Endothelial cell of umbilical vein (primary cell): ENCODE measurements at regions not wholly inside any gene's neighbourhood (a gene's known extent, or its start where the extent isn't known, plus 50 kb on each side); places are given as distances from the start of the nearest gene placed in this dataset.

Experiments used
- BruUV-seq: library from RNA; stranded (reverse); fragments of 400-500 nt; replicated peaks from 2 replicates; lab custom pipeline; 2021; lab: Mats Ljungman, UMichigan
- CTCF ChIA-PET: fragments of 300-600, 350-600 bp; sonication (Branson Sonifier 250); formaldehyde crosslinking; loops from one replicate; lab custom pipeline; 2021; ENCODE audit warnings: antibody characterized with exemption, inconsistent platforms; lab: Charles Lee
- POLR2A ChIA-PET: fragments of 300-600, 350-600 bp; sonication (Branson Sonifier 250); formaldehyde crosslinking; loops from one replicate; lab custom pipeline; 2021; ENCODE audit warnings: antibody characterized with exemption, inconsistent platforms; lab: Charles Lee
- DNase-seq: peaks from one replicate; pipeline ENCODE4 v3.0.0-alpha.2; 2011; ENCODE audit warnings: low read depth, low spot score
- FAIRE-seq: peaks from 2 replicates; lab custom pipeline; 2011; peaks lifted over from hg19 to GRCh38; lab: Jason Lieb, UNC
- H2AFZ ChIP-seq: 2 replicates; pipeline ENCODE4 v1.6.0; 2012; ENCODE audit warnings: low read depth, low read length, control low read depth, inconsistent platforms
- H3K27ac ChIP-seq: 2 replicates; pipeline ENCODE4 v1.5.1; 2011; ENCODE audit warnings: low read depth, mild to moderate bottlenecking, control low read depth, low read length, moderate library complexity; ENCODE audit not compliant: insufficient read depth
- H3K27me3 ChIP-seq, 2 experiments: 2 replicates each; pipeline versions ENCODE4 v1.6.0 to v1.6.1; 2011; ENCODE audit warnings: low read length in 2 of 2, mixed read lengths in 1 of 2; ENCODE audit not compliant: control insufficient read depth in 2 of 2, insufficient read depth in 2 of 2
- H3K36me3 ChIP-seq, 2 experiments: 2 replicates in 1 of 2; 3 replicates in 1 of 2; pipeline ENCODE4 v1.5.1; 2011; ENCODE audit warnings: low read length in 2 of 2, mild to moderate bottlenecking in 1 of 2, moderate library complexity in 1 of 2; ENCODE audit not compliant: control insufficient read depth in 2 of 2, insufficient read depth in 2 of 2; ENCODE audit errors: extremely low read depth in 1 of 2
- H3K4me1 ChIP-seq: 3 replicates; pipeline ENCODE4 v1.5.1; 2011; ENCODE audit warnings: mild to moderate bottlenecking, low read length; ENCODE audit not compliant: control insufficient read depth, insufficient read depth; ENCODE audit errors: extremely low read depth
- H3K4me2 ChIP-seq: 2 replicates; pipeline ENCODE4 v1.6.1; 2011; ENCODE audit warnings: low read length, control low read depth, mixed read lengths; ENCODE audit not compliant: insufficient read depth
- H3K4me3 ChIP-seq, 3 experiments: fragments of 200-600 bp in 1 of 3; sonication (generic), shearing (Covaris generic) in 1 of 3; replicated peaks in 1 of 3; 2 replicates each; pipeline ENCODE4 v1.5.1; 2011 to 2016; ENCODE audit warnings: control low read depth in 3 of 3, low read length in 3 of 3, mild to moderate bottlenecking in 2 of 3, inconsistent platforms in 1 of 3, low read depth in 1 of 3, moderate library complexity in 1 of 3; ENCODE audit not compliant: insufficient read depth in 1 of 3
- H3K79me2 ChIP-seq: 2 replicates; pipeline ENCODE4 v1.6.0; 2012; ENCODE audit warnings: low read length, inconsistent platforms; ENCODE audit not compliant: control insufficient read depth, insufficient read depth
- H3K9ac ChIP-seq: replicated peaks from 2 replicates; pipeline ENCODE3; 2011; ENCODE audit warnings: low read length, control low read depth; ENCODE audit not compliant: insufficient read depth; ENCODE audit errors: extremely low read depth
- H3K9me1 ChIP-seq: replicated peaks from 3 replicates; pipeline ENCODE4 v1.6.0; 2011; ENCODE audit warnings: mild to moderate bottlenecking, low read length; ENCODE audit not compliant: control insufficient read depth, insufficient read depth; ENCODE audit errors: extremely low read depth
- H3K9me3 ChIP-seq: replicated peaks from 2 replicates; pipeline ENCODE4 v1.5.1; 2012; ENCODE audit warnings: low read length, inconsistent platforms; ENCODE audit not compliant: control insufficient read depth, insufficient read depth
- H4K20me1 ChIP-seq: replicated peaks from 2 replicates; pipeline ENCODE3; 2011; ENCODE audit warnings: mild to moderate bottlenecking, low read length; ENCODE audit not compliant: control insufficient read depth, insufficient read depth; ENCODE audit errors: extremely low read depth
- EZH2 ChIP-seq: IDR thresholded peaks from 2 replicates; pipeline ENCODE4 v1.6.1; 2012; ENCODE audit warnings: borderline replicate concordance, low read depth, mild to moderate bottlenecking, moderate library complexity, low read length, inconsistent platforms; ENCODE audit not compliant: severe bottlenecking
- FOS ChIP-seq: IDR thresholded peaks from 2 replicates; pipeline ENCODE4 v1.6.1; 2011; ENCODE audit warnings: mild to moderate bottlenecking, low read length, moderate library complexity, borderline replicate concordance; ENCODE audit not compliant: insufficient read depth
- GATA2 ChIP-seq: IDR thresholded peaks from 2 replicates; pipeline ENCODE4 v1.7.0; 2011; ENCODE audit warnings: low read depth, mild to moderate bottlenecking, moderate library complexity, mixed read lengths, low read length; ENCODE audit not compliant: insufficient read length, insufficient read depth
- dilution Hi-C: fragments of 300-500 bp; cut with MboI; formaldehyde crosslinking; loops from one replicate; pipeline ENCODE4 v1.15.0; 2019; ENCODE audit warnings: low sequenced_read_pairs; ENCODE audit not compliant: extremely low pct_ligation_motif_present
- intact Hi-C: fragments of 100-400 bp; cut with micrococcal nuclease; formaldehyde crosslinking; loops from one replicate; pipeline ENCODE4 v1.10.0; 2022
- TF ChIP-seq, protein P1 (sequence below), 2 donors: IDR thresholded peaks; 1 replicate in 1 of 2; 2 replicates in 1 of 2; pipeline ENCODE4 v1.5.1; 2011; ENCODE audit warnings: low read length in 2 of 2, mild to moderate bottlenecking in 2 of 2, moderate library complexity in 2 of 2, control low read depth in 1 of 2, inconsistent platforms in 1 of 2, low read depth in 1 of 2; ENCODE audit not compliant: insufficient read depth in 1 of 2; ENCODE audit errors: extremely low read depth in 1 of 2
- TF ChIP-seq, protein P2 (sequence below): IDR thresholded peaks from 2 replicates; pipeline ENCODE4 v1.6.1; 2011; ENCODE audit not compliant: insufficient read depth, insufficient read length

DNA sequence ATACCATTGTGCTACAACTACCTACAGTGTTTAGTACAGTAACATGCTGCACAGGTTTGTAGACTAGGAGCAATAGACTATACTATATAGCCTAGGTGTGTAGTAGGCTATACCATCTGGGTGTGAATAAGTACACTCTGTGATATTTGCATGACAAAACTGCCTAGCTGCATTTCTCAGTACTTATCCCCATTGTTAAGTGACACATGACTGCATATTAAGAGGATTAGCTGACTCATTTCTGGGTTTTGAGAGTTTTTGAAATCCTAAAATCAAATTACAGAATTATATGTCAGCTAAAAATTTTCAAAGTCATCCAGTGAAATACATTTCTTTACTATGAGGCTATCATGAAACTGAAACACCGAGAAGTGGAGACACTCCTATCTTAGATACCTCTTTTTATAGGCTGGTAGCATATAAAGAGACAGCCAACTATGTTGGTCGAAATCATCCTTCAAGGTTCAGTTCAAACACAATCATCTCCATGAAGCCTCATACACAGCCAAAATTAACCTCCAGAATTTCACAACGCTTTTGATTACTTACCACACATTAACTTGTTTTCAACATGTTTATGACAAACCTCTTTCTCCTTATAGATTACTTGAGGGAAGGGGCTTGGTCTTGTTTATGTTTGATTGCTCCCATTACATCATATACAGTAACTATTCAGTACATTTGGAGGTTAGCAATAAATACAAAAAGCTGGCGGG is 89.8 kb upstream of the ANK3 start:
- CTCF ChIA-PET, result no interaction called here
- dilution Hi-C loops, result no loop called here
- H3K4me3 ChIP-seq, result no peak overlapping the region
- no peaks in the 10 kb centered on the region for H4K20me1 ChIP-seq
- no peaks in the 10 kb centered on the region for H3K36me3 ChIP-seq
- TF ChIP-seq, protein P1, sequence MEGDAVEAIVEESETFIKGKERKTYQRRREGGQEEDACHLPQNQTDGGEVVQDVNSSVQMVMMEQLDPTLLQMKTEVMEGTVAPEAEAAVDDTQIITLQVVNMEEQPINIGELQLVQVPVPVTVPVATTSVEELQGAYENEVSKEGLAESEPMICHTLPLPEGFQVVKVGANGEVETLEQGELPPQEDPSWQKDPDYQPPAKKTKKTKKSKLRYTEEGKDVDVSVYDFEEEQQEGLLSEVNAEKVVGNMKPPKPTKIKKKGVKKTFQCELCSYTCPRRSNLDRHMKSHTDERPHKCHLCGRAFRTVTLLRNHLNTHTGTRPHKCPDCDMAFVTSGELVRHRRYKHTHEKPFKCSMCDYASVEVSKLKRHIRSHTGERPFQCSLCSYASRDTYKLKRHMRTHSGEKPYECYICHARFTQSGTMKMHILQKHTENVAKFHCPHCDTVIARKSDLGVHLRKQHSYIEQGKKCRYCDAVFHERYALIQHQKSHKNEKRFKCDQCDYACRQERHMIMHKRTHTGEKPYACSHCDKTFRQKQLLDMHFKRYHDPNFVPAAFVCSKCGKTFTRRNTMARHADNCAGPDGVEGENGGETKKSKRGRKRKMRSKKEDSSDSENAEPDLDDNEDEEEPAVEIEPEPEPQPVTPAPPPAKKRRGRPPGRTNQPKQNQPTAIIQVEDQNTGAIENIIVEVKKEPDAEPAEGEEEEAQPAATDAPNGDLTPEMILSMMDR (IDR thresholded peaks at IDR 0.05; ENCODE audit: extremely low read depth in 1 of 2, insufficient read depth in 1 of 2, low read depth in 1 of 2, low read length in 2 of 2), result no peak
- TF ChIP-seq FOS (no peak), GATA2 (no peak)
- TF ChIP-seq, protein P2, sequence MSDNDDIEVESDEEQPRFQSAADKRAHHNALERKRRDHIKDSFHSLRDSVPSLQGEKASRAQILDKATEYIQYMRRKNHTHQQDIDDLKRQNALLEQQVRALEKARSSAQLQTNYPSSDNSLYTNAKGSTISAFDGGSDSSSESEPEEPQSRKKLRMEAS, result no peak
- DNase-seq (no peak), FAIRE-seq (no peak)
- no peaks in the 10 kb centered on the region for H3K79me2 ChIP-seq
- H3K4me2 ChIP-seq, result no peak overlapping the region
- no TSS peak for BruUV-seq
- H3K27me3 ChIP-seq, result peaks cover 2 to 11% of the 10 kb centered on the region in 2 experiments
- H3K9me1 ChIP-seq, result no peaks in the 10 kb centered on the region
- no peaks in the 10 kb centered on the region for H3K9me3 ChIP-seq
- no peak overlapping the region for H2AFZ ChIP-seq
- H3K27ac ChIP-seq, result no peak overlapping the region
- POLR2A ChIA-PET, result no interaction called here
- intact Hi-C loops, result no loop called here
- no peak overlapping the region for H3K9ac ChIP-seq
- no peaks in the 10 kb centered on the region for H3K4me1 ChIP-seq

DNA sequence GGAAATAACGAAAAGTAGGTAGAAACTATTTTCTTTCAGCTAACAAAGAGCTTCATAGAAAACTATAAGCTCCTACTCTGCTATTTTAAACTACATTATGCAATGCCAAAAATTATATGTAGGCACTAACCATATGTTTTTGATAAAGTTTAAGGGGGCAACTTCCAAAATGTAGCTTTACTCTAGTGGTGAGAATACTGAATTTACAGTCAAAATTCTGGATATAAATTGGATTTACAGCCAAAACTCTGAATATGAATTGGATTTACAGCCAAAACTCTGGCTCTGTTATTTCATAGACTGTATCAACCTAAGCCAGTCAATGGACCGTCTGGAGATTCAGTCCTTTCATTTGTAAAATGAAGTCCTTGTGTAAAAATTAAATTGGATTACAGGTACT is 86.8 kb upstream of the ANK3 start:
- no peak for DNase-seq
- no peak overlapping the region for H3K27ac ChIP-seq
- H2AFZ ChIP-seq, result no peak overlapping the region
- no peak overlapping the region for H3K9ac ChIP-seq
- no peak overlapping the region for H3K4me2 ChIP-seq
- peaks cover 2 to 8% of the 10 kb centered on the region in 2 experiments for H3K27me3 ChIP-seq
- H3K4me3 ChIP-seq, result no peak overlapping the region
- dilution Hi-C loops, result no loop called here
- ChIA-PET POLR2A (no interaction called here), CTCF (no interaction called here)
- no peaks in the 10 kb centered on the region for H3K9me1 ChIP-seq
- TF ChIP-seq, protein P1 (IDR thresholded peaks at IDR 0.05; ENCODE audit: extremely low read depth in 1 of 2, insufficient read depth in 1 of 2, low read depth in 1 of 2, low read length in 2 of 2), result no peak
- no peak for TF ChIP-seq EZH2
- no peaks in the 10 kb centered on the region for H3K4me1 ChIP-seq
- no peaks in the 10 kb centered on the region for H3K9me3 ChIP-seq
- no TSS peak for BruUV-seq
- H4K20me1 ChIP-seq, result no peaks in the 10 kb centered on the region
- H3K79me2 ChIP-seq, result no peaks in the 10 kb centered on the region
- no peak for FAIRE-seq
- intact Hi-C loops, result no loop called here
- no peaks in the 10 kb centered on the region for H3K36me3 ChIP-seq
